Stimulated activated CD4-positive, alpha-beta T cell treated with anti-CD3 and anti-CD28 coated beads, Interleukin-2, amount 100 ng/mL, for 4 hours (primary cell): ENCODE measurements at regions not wholly inside any gene's neighbourhood (a gene's known extent, or its start where the extent isn't known, plus 50 kb on each side); places are given as distances from the start of the nearest gene placed in this dataset.
"Not testable (repeated sequence)": the region's sequence is repeated elsewhere in the genome, so short reads cannot be mapped to it uniquely, and the experiment has no call there.

Source experiments
- DNase-seq: peaks from one replicate; pipeline ENCODE4 v3.0.0-alpha.2; 2020; ENCODE audit warnings: low read depth

DNA sequence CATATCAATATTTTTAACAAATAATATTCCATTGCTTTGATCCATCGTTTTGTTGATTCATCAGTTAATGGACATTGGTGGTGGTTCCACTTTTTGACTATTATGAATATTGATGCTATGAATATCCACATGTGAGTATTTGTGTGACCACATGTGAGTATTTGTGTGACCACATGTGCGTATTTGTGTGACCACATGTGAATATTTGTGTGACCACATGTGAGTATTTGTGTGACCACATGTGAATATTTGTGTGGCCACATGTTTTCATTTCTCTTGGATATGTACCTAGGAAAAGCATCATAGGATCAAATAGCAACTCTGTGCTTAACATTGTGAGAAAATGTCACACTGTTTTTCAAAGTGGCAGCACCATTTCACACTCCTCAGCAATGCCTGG is 433.6 kb upstream of the FRG1 start:
- DNase-seq = no peak

DNA sequence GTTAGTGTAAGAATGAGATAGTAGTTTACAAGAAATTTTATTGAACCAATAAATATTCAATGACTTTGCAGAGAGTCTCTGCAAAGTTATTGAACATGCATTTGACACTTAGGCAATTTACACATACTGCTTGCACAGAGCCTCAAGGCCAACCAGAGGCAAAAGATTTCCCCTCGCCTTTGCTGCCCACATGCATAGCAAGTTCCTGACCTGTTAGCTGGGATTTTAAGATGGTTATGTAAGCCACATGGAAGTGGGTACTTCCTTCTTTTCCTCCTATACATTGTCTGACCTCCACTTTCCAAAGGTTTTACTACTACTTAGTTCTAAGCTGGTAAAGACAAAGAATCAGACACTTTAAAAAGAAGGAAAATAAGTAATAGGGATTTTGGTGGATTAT is 430.1 kb upstream of the FRG1 start:
- no peak for DNase-seq

DNA sequence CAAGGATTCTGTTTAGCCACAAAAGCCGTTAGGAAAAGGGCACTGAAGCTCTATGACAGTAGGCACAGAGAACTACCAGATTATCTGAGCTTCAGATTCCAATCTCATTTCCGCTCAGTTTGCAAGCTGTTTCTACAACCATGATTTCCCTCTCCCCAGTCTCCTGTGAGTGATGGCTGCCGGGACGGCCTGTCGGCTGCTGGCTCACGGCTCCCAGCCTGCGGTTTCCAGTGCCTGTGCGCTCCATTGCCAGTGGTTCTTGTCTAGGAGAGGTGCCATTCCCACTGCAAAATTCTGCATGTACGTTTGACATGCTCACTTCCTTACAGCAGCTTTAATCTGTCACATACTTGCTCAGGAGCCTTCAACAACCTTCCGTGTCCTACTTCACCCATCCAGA is 429.1 kb upstream of the FRG1 start:
- no peak for DNase-seq

DNA sequence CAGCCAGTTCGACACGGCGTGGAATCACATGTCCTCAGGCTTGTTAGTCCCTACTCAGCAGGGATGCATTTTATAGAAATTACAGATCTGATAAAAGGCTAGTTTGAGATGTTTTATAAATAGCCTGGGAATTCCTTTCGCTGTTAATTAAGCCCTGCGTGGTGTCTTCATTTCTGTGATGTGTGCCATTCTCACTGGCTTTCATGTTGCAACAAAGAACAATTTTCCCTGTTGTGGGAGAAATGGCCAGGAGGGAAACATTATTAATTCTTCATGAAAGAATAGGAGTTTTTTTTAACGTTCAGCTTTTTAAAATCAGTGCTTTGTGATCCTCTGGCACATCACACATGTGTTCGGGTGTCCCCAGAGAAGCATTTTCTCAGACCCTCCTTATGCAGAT is 427.3 kb upstream of the FRG1 start:
- no peak for DNase-seq

DNA sequence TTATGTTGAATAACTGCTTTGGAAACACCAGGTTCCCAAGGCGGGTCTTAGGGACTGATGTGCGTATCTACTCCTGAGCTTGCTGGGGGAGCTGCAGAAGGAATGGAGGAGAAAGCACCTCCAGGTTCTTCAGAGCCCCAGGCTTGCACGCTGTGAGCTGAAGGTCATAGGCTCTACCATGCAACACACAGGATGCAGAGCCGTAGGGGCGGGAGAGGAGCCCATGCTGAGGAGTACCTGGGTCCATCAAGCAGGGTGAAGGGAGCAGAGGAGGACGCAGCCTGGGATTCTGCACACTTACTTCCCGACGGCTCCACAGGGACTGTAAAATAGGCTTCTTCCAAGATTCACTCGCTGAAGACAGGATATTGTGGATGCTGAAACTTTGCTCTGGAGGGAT is 426.5 kb upstream of the FRG1 start:
- DNase-seq = no peak

DNA sequence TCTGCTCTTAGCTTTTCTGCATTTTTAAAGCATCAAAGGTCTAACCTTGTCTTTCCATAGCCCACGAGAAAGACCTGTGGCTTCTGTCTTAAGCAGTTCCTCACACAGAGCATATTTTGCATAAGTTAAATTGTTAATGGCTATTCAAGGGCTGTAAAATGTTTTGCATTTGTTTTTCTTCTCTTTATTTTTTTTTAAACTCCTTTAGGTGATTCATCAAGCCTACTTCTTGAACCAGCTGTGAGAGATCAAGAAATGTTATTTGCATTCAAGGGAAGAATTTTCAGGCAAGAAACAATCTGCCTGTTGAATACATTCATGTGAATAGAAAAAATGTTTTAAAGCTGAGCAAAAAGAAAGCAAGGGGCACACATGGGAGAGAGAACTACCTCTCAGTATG is 423.8 kb upstream of the FRG1 start:
- DNase-seq = no peak

DNA sequence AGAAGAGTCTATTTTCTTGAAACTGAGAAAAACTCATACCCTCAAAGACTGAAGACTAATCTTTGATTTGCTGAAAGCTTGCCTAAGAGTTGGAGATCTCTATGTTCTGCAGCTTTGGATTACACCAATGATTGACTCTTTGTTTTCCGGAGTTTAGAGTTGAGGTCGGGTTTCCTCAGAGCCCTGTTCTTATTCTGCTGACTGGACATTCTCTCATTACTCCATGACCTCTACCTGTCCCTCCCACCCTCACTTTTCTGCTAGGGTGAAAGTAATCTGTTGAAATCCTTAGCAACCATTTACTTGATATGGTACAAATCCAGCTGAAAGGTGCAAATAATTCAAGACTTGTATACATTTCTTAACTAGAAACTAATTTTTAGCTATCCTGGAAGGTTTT is 421.5 kb upstream of the FRG1 start:
- DNase-seq = no peak

DNA sequence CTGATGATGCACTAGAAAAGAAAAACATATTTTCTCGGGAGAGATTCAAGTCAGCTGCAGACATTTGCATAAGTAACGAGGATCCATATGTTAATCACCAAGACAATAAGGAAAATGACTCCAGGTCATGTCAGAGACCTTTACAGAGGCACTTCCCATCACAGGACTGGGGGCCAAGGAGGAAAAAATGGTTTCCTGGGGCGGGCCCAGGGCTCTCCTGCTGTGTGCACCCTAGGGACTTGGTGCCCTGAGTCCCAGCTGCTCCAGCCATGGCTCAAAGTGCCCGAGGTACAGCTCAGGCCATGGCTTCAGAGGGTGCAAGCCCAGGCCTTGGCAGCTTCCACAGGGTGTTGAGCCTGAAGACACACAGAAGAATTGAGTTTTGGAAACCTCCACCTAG is 415.4 kb upstream of the FRG1 start:
- DNase-seq = no peak

DNA sequence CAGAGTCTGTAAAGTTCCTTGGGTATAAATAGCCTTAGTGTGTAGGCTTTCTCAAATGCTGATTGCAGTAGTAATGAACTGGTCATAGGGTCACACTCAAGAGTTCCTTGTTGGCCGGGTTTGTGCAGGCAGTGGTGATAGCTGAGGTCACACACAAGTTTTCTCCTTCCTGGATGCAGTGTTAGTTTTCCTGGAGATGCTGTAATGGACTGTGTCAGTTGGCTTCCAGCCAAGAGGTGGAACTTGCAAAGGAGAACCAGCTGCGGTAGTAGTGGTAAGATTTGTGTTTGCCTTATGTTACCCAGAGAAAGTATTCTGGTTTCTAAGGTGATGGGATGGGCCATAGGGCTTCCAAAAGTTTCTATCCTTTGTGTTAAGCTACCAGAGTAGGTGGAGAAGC is 409.8 kb upstream of the FRG1 start:
- no peak for DNase-seq

DNA sequence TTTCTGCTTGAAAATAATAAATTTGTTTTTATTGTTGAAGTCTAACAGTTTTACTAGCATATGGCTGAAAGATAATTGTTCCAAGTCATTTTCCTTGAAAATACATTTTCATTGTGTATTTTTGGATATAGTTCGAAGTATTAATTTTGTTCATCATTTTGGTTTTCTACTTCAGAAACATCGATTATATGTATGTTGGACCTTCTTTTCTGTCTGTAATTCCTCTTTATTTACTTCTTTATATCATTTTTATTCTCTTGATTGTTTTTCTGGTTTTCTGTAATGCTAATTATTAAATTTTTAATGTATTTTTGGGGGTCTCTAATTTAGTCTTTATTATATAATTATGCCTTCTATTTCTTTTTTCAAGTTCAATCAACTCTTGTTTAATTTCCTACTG is 407.1 kb upstream of the FRG1 start:
- no peak for DNase-seq

DNA sequence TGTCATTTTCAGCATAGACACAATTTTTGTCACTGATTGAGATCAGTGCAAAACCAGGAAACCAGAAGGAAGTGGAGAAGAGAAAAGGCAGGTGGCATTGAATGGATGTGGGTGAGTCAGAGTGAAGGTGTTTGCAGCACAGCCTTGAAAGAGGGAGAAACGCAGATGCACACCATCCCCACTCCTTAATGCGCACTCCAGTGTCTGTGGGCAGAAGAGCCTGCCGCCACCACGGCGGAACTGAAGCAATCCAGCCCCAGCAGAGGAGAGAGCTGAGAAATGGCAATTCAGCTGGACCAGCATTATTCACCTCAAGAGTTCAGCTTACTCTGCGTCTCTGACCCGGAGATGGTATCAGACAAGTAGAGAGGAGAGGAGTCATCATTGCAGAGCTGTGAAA is 393.1 kb upstream of the FRG1 start:
- no peak for DNase-seq

DNA sequence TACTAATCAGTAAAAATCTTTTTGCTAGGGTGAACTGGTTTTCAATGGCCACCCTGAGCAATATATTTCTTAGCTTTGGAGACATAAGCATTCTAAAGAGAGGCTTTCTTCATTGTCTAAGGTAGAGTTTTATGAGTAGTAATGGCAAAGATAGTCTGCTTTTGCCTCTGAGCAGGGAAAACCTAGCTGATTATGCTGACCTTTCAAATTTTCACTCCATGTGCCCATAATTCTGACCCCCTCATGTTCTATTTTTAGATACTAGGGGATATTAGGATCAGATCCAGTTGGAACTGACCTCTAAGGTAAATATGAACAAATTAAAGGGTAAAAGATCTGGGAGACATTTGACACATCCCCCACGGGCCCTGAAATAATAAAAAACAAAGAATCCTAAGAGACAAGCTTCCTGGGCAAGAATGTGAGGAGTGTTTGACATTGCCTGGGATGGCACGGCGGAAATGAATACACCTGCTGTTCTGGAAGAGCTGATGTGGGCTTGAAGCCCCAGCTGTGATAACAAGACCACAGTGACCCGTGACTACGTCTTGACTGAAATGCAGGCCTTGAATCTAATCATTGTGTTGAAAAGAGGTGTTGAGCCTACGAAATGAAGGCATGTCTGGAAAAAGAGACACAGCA is 392.1 kb upstream of the FRG1 start:
- DNase-seq = no peak

DNA sequence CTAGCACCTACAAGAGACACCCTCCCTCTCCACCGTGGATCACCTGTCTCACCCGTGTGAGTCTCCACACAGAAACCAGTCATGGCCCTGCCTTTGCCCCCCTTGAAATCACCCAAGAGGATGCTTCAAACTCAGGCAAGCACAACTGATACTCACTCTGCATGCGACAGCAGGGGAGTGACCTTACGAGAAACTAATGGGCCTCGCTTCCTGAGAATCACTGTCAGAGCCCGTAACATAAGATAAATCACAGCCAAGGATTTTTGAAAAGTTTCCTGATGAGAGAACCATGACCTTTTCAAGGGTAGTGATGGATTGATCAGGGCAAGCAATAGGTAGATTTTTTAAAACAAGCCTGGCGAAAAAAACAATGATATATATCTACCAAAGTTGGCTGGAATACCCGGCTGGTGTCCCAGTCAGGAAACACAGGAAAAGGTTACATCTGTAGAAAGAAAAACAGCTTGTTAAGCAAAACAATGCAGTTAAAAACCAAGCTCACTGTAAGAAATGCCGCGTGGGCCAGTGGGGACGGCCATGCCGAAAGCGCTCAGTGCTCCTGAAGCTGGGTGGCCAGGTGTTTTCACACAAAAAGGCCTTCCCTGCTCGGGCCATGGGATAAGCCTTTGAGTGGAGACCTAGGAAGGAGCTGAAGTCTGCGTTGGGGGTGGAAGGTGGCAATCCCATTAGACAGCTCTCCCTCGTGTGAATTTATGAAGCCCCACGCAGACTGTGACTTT is 388.6 kb upstream of the FRG1 start:
- not testable (repeated sequence) for DNase-seq

DNA sequence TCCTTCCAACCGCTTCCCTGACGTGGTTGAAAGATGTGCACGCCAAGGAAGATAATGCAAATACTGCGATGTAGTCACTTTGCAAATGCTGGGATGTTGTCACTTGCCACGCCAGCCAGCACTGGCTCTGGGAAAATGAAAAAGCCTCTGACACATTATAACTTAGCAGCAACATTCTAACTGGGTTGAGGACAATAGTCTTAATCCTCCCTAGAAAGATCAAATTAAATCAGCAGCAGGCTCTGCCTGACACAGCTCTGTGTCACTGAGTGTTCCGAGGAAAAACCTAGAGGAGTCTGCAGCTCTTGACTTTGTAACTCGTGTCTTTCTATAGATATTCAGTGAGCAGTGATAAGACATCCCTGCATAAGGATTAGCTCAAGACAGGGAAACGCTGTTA is 380.1 kb upstream of the FRG1 start:
- not testable (repeated sequence) for DNase-seq

DNA sequence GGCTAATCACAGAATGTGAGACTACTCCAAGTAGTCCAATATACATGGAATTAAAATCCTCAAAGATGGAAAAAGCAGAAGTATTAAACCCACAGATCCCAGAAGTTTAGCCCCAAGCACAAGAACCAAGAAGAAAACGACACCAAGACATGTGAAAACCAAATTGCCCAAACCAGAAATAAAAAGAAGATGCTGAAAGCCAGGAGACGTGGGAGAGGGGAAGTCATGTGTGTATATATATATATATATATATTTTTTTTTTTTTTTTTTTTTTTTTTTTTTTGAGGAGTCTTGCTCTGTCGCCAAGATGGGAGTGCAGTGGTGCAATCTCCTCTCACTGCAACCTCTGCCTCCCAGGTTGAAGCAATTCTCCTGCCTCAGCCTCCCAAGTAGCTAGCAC is 376.9 kb upstream of the FRG1 start:
- not testable (repeated sequence) for DNase-seq

DNA sequence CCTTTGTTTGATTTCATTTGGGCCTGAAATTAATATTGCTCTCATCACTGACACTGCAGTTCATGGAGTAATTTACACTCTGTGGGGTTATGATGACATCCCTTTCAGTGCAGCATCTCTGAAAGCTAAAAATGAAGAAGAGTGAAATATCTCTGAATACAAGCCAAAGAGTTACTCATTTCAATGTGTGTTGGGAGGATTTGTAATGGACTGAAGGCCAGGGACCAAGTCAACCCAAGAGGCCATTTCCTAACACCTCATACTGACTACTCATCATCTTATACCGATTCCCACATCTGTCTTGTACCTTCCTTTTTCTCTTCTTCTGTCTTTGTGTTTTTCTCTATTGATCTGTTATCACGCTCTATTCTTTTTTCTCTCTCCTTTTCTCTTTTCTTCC is 374.4 kb upstream of the FRG1 start:
- not testable (repeated sequence) for DNase-seq

DNA sequence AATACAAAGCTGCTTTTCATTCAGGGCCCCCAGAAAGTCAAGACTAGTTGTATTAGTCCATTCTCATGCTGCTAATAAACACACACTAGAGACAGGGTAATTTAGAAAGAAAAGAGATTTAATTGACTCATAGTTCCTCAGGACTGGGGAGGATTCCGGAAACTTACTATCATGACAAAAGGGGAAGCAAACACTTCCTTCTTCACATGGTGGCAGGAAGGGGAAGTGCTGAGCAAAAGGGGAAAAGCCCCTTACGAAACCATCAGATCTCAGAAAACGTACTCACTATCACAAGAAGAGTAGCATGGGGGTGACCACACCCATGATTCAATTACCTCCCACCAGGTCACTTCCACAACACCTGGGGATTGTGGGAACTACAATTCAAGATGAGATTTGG is 373.8 kb upstream of the FRG1 start:
- not testable (repeated sequence) for DNase-seq

DNA sequence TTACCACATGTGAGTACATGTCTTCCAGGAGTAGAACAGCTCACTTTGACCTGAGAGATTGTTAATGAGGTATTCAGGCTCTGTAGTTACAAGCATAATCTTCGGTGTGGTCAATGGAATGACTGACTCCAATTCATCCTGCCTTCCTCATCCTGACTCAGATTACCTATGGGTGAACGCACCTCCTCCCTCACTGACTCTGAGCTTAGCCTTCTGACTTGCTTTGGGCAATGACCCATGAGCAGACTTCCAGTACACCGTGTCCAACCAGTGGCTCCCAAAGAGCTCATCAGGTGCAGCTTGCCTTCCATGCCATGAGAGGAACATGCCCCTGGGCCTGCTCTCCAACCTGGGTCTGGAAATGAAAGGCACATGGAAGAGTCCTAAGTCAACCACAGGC is 361.0 kb upstream of the FRG1 start:
- DNase-seq = not testable (repeated sequence)

DNA sequence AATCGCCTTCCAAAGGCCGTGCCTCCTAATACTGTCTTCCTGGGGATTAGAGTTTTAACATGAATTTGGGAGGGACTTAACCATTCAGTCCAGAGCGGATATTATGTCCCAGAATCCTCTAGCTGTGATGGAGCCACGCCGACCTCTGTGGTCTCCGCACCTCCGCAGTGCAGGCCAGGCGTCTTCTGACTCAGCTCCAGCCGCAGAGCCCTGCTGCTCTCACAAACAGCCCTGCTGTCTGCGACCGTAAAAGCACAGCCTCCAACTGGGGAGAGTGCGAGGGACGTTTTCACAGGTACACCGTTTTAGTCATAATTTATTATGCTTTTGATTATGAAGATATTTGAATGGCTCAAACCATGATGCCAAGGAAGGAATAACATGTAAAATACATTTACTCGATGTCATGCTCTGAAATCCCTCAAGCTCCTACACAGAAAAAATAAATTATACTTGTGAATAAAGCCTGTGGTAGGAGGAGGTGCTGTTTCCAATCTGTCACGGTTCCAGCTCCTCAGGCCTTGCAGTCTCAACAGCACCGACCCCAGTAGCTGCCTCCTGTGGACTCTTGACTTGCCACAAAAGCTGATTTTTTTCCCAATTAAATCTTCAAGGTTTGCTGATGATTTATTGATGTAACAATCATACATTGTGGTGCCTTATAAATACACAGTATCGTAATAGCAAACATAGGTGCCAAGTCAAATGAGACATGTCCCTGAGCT is 353.6 kb upstream of the FRG1 start:
- DNase-seq = not testable (repeated sequence)

DNA sequence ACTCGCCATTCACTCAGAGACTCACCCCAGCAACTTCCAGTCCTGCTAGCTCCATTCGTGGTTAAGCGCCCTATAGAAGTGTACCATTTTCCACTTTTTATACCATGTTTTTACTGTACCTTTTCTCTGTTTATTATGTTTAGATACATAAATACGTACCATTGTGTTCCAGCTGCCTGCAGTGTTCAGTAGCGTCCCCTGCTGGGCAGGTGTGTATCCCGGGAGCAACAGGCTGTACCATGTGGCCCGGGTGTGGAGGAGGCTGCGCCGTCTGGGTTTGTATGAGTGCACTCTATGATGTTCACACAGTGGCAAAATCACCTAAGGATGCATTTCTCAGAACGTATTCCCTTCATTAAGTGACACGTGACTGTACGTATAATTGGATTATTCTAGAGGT is 351.5 kb upstream of the FRG1 start:
- not testable (repeated sequence) for DNase-seq

DNA sequence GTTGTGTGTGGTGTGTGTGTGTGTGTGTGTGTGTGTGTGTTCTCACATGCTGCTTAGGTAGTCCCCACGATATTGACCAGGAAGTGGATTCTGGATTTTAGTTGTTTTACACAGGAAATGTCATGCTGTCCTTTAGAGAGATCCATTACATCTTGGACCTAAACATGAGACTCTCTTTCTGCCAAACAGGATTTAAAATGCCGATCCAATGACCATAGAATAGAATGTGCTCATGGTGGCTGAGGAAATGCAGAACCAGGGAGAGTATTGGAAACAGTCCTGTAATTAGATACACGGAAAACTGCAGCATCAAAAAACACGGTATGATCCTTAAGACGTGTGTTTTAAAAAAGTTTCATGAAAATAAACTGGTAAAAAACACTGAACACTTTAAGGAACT is 347.8 kb upstream of the FRG1 start:
- DNase-seq = no peak

DNA sequence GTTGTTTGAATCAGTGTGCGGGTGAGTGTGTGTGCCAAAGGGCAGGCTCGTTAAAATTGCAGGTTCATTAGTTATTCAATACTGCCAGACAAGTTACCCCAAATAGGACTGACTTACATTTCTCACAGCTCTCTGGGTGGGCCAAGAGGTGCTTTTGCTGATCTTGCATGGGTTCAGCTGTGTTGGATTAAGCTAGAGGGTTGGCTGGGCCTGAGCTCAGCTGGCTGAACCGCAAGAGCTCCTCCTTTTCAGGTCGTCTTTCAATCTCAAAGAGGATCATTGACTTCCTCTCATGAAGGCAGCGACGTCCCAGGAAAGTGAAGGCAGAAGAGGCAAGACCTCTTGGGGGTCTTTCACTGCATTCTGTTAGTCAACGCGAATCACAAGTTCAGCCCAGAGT is 343.3 kb upstream of the FRG1 start:
- DNase-seq = no peak

DNA sequence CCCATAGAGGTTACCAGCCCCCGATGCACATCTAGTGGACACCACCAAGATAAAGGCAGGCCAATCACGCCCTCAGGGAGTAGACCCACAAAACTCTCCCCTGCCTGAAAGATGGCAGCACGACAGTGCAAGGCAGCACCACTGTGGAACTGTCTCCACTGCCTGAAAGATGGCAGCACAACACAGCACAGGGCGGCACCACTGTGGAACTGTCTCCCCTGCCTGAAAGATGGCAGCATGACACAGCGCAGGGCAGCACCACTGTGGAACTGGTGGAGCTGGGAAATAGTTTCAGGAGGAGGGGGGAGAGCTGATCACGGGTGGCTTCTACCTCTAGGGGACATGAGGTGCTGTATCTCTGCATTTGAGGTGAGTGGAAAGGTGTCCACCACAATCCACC is 340.4 kb upstream of the FRG1 start:
- no peak for DNase-seq
